Fibroblast of lung (primary cell): ENCODE measurements at regions not wholly inside any gene's neighbourhood (a gene's known extent, or its start where the extent isn't known, plus 50 kb on each side); places are given as distances from the start of the nearest gene placed in this dataset.

ENCODE experiments used
- EZH2 ChIP-seq: IDR thresholded peaks from 2 replicates; pipeline ENCODE4 v1.5.1; 2012; ENCODE audit warnings: low read length, control low read depth, mild to moderate bottlenecking; ENCODE audit errors: missing control alignments
- TF ChIP-seq, protein P1 (sequence below), 2 donors: IDR thresholded peaks in 1 of 2; conservative IDR thresholded peaks in 1 of 2; 1 replicate in 1 of 2; 2 replicates in 1 of 2; pipeline ENCODE4 v1.5.1; 2011 to 2012; ENCODE audit warnings: low read length in 2 of 2, control low read depth in 1 of 2, inconsistent platforms in 1 of 2, low read depth in 1 of 2, mild to moderate bottlenecking in 1 of 2

DNA sequence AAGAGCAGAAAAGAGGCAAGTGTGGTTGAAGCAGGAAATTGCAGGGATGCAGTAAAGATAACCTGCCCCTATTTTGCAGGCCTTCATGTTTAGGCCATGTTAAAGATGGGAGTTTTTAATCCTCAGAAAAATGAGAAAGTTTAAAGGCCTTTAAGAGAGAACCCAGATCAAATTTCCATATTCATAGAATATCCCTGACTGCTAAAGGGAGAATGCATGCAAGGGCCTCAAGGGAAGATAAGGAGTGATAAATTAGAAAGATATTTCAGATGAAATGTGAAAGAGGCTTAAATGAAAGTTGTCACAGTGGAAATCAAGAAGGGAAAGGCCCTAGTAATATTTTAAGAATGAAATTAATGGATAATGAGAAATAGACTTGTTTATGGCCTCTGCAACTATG lies 292.1 kb downstream of the SATB1 start:
- TF ChIP-seq, protein P1, sequence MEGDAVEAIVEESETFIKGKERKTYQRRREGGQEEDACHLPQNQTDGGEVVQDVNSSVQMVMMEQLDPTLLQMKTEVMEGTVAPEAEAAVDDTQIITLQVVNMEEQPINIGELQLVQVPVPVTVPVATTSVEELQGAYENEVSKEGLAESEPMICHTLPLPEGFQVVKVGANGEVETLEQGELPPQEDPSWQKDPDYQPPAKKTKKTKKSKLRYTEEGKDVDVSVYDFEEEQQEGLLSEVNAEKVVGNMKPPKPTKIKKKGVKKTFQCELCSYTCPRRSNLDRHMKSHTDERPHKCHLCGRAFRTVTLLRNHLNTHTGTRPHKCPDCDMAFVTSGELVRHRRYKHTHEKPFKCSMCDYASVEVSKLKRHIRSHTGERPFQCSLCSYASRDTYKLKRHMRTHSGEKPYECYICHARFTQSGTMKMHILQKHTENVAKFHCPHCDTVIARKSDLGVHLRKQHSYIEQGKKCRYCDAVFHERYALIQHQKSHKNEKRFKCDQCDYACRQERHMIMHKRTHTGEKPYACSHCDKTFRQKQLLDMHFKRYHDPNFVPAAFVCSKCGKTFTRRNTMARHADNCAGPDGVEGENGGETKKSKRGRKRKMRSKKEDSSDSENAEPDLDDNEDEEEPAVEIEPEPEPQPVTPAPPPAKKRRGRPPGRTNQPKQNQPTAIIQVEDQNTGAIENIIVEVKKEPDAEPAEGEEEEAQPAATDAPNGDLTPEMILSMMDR (conservative IDR thresholded peaks at IDR 0.05 in 1 of 2, IDR thresholded peaks at IDR 0.05 in 1 of 2; ENCODE audit: low read depth in 1 of 2, low read length in 2 of 2): no peak
- TF ChIP-seq EZH2: no peak
